Stimulated activated CD8-positive, alpha-beta memory T cell treated with anti-CD3 and anti-CD28 coated beads, Interleukin-7, amount 100 ng/mL, for 1 hour (primary cell): ENCODE measurements at regions not wholly inside any gene's neighbourhood (a gene's known extent, or its start where the extent isn't known, plus 50 kb on each side); places are given as distances from the start of the nearest gene placed in this dataset.
"Not testable (repeated sequence)": the region's sequence is repeated elsewhere in the genome, so short reads cannot be mapped to it uniquely, and the experiment has no call there.

Experiments
- DNase-seq, 2 donors: peaks; one replicate each; pipeline ENCODE4 v3.0.0-alpha.2; 2020; ENCODE audit warnings: low read depth in 2 of 2

GRCh38 chr14:65834051-65834450 is 421.5 kb downstream of the FUT8 start:
- no peak for DNase-seq

GRCh38 chr14:65834812-65835211 is 422.3 kb downstream of the FUT8 start:
- no peak for DNase-seq

- no peak for DNase-seq
Measured at GRCh38 chr14:65835501-65835900, 423.0 kb downstream of the FUT8 start.

- no peak for DNase-seq
Measured at GRCh38 chr14:65838565-65838964, 426.0 kb downstream of the FUT8 start.

GRCh38 chr14:65840118-65840751 is 427.7 kb downstream of the FUT8 start:
- no peak for DNase-seq

GRCh38 chr14:65840786-65841185 is 428.3 kb downstream of the FUT8 start:
- no peak for DNase-seq

GRCh38 chr14:65846196-65846868 is 433.8 kb downstream of the FUT8 start:
- no peak for DNase-seq

GRCh38 chr14:65847075-65847847 is 434.7 kb downstream of the FUT8 start:
- peak; percentile 21 to 34 for DNase-seq

- not testable (repeated sequence) for DNase-seq
Measured at GRCh38 chr14:65847931-65848330, 435.4 kb downstream of the FUT8 start.

GRCh38 chr14:65849091-65849490 is 436.6 kb downstream of the FUT8 start:
- DNase-seq, result no peak

GRCh38 chr14:65849558-65849957 is 437.0 kb downstream of the FUT8 start:
- DNase-seq, result no peak

- peak; percentile 22 to 23 for DNase-seq
Measured at GRCh38 chr14:65850429-65851135, 438.1 kb downstream of the FUT8 start.

- DNase-seq, result no peak
Measured at GRCh38 chr14:65852689-65853088, 440.2 kb downstream of the FUT8 start.

- DNase-seq, result no peak
Measured at GRCh38 chr14:65853407-65853955, 441.0 kb downstream of the FUT8 start.

- no peak for DNase-seq
Measured at GRCh38 chr14:65854215-65854614, 441.7 kb downstream of the FUT8 start.

- DNase-seq, result no peak
Measured at GRCh38 chr14:65860956-65861611, 448.6 kb downstream of the FUT8 start.

GRCh38 chr14:65864549-65864948 is 452.0 kb downstream of the FUT8 start:
- DNase-seq, result no peak

- no peak for DNase-seq
Measured at GRCh38 chr14:65864984-65865383, 452.5 kb downstream of the FUT8 start.

- no peak for DNase-seq
Measured at GRCh38 chr14:65866448-65866847, 453.9 kb downstream of the FUT8 start.

GRCh38 chr14:65866886-65867285 is 454.4 kb downstream of the FUT8 start:
- DNase-seq, result no peak

- no peak for DNase-seq
Measured at GRCh38 chr14:65867333-65867732, 454.8 kb downstream of the FUT8 start.
